Breast epithelium (tissue), 3 donors: ENCODE measurements at regions not wholly inside any gene's neighbourhood (a gene's known extent, or its start where the extent isn't known, plus 50 kb on each side); places are given as distances from the start of the nearest gene placed in this dataset.
"Not testable (repeated sequence)": the region's sequence is repeated elsewhere in the genome, so short reads cannot be mapped to it uniquely, and the experiment has no call there.

Source experiments
- POLR2A ChIP-seq: fragments of 450-650 bp; IDR thresholded peaks from one replicate; pipeline ENCODE4 v1.6.1; 2016; ENCODE audit warnings: antibody characterized with exemption, mild to moderate bottlenecking, moderate library complexity
- POLR2AphosphoS5 ChIP-seq, 3 donors: sonication (generic); formaldehyde crosslinking; IDR thresholded peaks; one replicate each; pipeline ENCODE4 v1.6.1; 2017; ENCODE audit warnings: antibody characterized with exemption in 3 of 3
- TF ChIP-seq, protein P1 (sequence below), 3 donors: fragments of 450-650 bp; IDR thresholded peaks; one replicate each; pipeline ENCODE4 v1.5.1; 2016 to 2017; ENCODE audit warnings: antibody characterized with exemption in 3 of 3, mild to moderate bottlenecking in 3 of 3, moderate library complexity in 3 of 3

DNA sequence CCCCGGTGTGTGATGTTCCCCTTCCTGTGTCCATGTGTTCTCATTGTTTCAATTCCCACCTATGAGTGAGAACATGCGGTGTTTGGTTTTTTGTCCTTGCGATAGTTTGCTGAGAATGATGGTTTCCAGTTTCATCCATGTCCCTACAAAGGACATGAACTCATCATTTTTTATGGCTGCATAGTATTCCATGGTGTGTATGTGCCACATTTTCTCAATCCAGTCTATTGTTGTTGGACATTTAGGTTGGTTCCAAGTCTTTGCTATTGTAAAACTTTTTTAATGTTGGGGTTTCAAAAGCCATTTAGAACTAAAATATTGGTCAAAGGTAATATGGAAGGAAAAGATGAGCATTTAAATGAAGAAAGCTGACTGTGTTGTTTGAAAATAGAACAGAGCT is 88.3 kb upstream of the SIMC1 start:
- not testable (repeated sequence) for TF ChIP-seq POLR2A; POLR2AphosphoS5 (IDR thresholded peaks at IDR 0.05)
- TF ChIP-seq, protein P1, sequence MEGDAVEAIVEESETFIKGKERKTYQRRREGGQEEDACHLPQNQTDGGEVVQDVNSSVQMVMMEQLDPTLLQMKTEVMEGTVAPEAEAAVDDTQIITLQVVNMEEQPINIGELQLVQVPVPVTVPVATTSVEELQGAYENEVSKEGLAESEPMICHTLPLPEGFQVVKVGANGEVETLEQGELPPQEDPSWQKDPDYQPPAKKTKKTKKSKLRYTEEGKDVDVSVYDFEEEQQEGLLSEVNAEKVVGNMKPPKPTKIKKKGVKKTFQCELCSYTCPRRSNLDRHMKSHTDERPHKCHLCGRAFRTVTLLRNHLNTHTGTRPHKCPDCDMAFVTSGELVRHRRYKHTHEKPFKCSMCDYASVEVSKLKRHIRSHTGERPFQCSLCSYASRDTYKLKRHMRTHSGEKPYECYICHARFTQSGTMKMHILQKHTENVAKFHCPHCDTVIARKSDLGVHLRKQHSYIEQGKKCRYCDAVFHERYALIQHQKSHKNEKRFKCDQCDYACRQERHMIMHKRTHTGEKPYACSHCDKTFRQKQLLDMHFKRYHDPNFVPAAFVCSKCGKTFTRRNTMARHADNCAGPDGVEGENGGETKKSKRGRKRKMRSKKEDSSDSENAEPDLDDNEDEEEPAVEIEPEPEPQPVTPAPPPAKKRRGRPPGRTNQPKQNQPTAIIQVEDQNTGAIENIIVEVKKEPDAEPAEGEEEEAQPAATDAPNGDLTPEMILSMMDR (IDR thresholded peaks at IDR 0.05), result not testable (repeated sequence)
